CD4-positive, alpha-beta T cell treated with Interleukin-12 subunit alpha and Interleukin-12 subunit beta, for 1 hour (primary cell): ENCODE measurements at regions not wholly inside any gene's neighbourhood (a gene's known extent, or its start where the extent isn't known, plus 50 kb on each side); places are given as distances from the start of the nearest gene placed in this dataset.
"Not testable (repeated sequence)": the region's sequence is repeated elsewhere in the genome, so short reads cannot be mapped to it uniquely, and the experiment has no call there.

Experiments
- DNase-seq: peaks from one replicate; pipeline ENCODE4 v3.0.0-alpha.2; 2020

- no peak for DNase-seq
These were observed 292.4 kb downstream of the SLC7A11 start for GRCh38 chr4:137949746-137950145.

GRCh38 chr4:137946453-137947174 lies 295.5 kb downstream of the SLC7A11 start:
- no peak for DNase-seq

- DNase-seq: not testable (repeated sequence)
These were observed 299.3 kb downstream of the SLC7A11 start for GRCh38 chr4:137942815-137943214.

- DNase-seq: not testable (repeated sequence)
These were observed 300.1 kb downstream of the SLC7A11 start for GRCh38 chr4:137942015-137942515.

GRCh38 chr4:137934911-137935310 lies 307.2 kb downstream of the SLC7A11 start:
- no peak for DNase-seq

GRCh38 chr4:137934046-137934445 lies 308.1 kb downstream of the SLC7A11 start:
- no peak for DNase-seq

- no peak for DNase-seq
These were observed 314.2 kb downstream of the SLC7A11 start for GRCh38 chr4:137927972-137928371.

GRCh38 chr4:137923494-137923893 lies 318.7 kb downstream of the SLC7A11 start:
- no peak for DNase-seq

GRCh38 chr4:137922721-137923120 lies 319.4 kb downstream of the SLC7A11 start:
- no peak for DNase-seq

- no peak for DNase-seq
These were observed 332.4 kb downstream of the SLC7A11 start for GRCh38 chr4:137909529-137910309.

GRCh38 chr4:137905930-137906329 lies 336.2 kb downstream of the SLC7A11 start:
- no peak for DNase-seq

- no peak for DNase-seq
These were observed 341.0 kb downstream of the SLC7A11 start for GRCh38 chr4:137901114-137901513.

GRCh38 chr4:137896221-137896737 lies 345.9 kb downstream of the SLC7A11 start:
- no peak for DNase-seq

GRCh38 chr4:137895515-137895914 lies 346.6 kb downstream of the SLC7A11 start:
- not testable (repeated sequence) for DNase-seq

- no peak for DNase-seq
These were observed 350.0 kb downstream of the SLC7A11 start for GRCh38 chr4:137892134-137892533.

- no peak for DNase-seq
These were observed 351.3 kb downstream of the SLC7A11 start for GRCh38 chr4:137890812-137891211.

GRCh38 chr4:137881641-137882040 lies 349.3 kb upstream of the PCDH18 start:
- DNase-seq: no peak

GRCh38 chr4:137868067-137868466 lies 335.8 kb upstream of the PCDH18 start:
- not testable (repeated sequence) for DNase-seq

- no peak for DNase-seq
These were observed 334.4 kb upstream of the PCDH18 start for GRCh38 chr4:137866671-137867070.

- no peak for DNase-seq
These were observed 329.4 kb upstream of the PCDH18 start for GRCh38 chr4:137861682-137862081.

GRCh38 chr4:137853424-137853823 lies 321.1 kb upstream of the PCDH18 start:
- no peak for DNase-seq

GRCh38 chr4:137852326-137852725 lies 320.0 kb upstream of the PCDH18 start:
- no peak for DNase-seq

- DNase-seq: no peak
These were observed 319.1 kb upstream of the PCDH18 start for GRCh38 chr4:137851435-137851834.

- not testable (repeated sequence) for DNase-seq
These were observed 295.7 kb upstream of the PCDH18 start for GRCh38 chr4:137827945-137828344.
